Stimulated activated CD8-positive, alpha-beta memory T cell treated with anti-CD3 and anti-CD28 coated beads, Interleukin-7, amount 100 ng/mL, for 4 hours (primary cell): ENCODE measurements at regions not wholly inside any gene's neighbourhood (a gene's known extent, or its start where the extent isn't known, plus 50 kb on each side); places are given as distances from the start of the nearest gene placed in this dataset.
"Not testable (repeated sequence)": the region's sequence is repeated elsewhere in the genome, so short reads cannot be mapped to it uniquely, and the experiment has no call there.

Experiments
- DNase-seq, 2 donors: peaks; one replicate each; pipeline ENCODE4 v3.0.0-alpha.2; 2020; ENCODE audit warnings: low read depth in 2 of 2

DNA sequence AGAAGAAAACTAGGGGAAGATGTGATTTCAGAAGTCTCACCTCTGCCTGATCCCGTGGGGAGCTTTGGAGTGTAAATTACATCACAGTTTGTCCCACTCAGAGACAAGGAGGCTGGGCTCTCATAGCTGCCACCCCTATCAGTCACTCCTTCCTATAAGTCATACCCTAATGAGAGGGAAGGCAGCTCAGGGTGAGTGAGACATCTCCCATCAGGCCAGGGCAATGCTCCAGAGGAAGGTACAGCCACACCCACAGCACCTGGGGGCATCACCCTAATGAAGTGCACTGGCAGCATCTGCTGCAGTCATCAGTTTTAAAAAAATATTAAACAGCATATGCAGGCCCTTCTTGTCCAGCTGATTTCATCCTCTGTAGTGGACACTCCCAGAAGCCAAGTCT lies 223.1 kb upstream of the NBPF12 start:
- not testable (repeated sequence) for DNase-seq

GRCh38 chr1:146710838-146711521 lies 227.1 kb upstream of the NBPF12 start:
- DNase-seq, result not testable (repeated sequence)

DNA sequence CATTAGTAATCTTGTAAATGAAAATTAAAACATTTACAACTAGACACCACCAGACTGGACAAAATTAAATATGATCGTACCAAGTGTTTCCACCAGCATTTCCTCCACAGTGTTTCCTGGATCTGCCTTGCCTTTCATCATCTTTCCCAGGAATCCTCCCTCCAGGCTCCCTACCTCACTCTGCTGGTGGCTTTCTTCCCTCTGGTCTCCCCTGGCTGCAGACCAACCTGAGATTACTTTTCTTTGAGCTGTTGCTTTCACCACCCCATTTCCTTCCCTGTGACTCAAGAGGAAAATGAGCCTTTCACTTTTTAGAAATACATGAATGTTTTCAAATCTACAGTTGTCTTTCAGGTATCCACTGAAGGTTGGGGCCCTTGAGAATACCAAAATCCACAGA lies 228.8 kb upstream of the NBPF12 start:
- not testable (repeated sequence) for DNase-seq

GRCh38 chr1:146704162-146704724 lies 233.9 kb upstream of the NBPF12 start:
- not testable (repeated sequence) for DNase-seq

DNA sequence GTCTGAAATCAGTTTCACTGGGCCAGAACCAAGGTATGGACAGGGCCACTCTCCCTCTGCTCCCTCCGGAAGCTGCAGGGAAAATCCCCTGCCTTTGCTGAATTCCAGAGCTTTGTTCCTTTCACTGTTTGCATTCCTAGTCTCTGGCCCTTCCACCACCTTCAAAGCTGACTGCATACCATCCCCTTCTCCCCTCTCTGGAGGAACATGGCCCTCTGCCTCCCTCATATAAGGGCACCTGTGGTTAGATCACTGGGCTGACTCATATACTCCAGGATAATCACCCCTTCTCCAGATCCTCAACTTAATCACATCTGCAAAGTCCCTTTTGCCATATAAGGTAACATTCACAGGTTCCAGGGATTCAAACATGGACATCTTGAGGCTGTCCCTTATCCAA lies 236.8 kb upstream of the NBPF12 start:
- DNase-seq, result not testable (repeated sequence)

GRCh38 chr1:146695388-146695787 lies 242.7 kb upstream of the NBPF12 start:
- DNase-seq, result not testable (repeated sequence)

GRCh38 chr1:146691798-146692197 lies 246.3 kb upstream of the NBPF12 start:
- DNase-seq, result not testable (repeated sequence)

GRCh38 chr1:146688893-146689292 lies 249.2 kb upstream of the NBPF12 start:
- DNase-seq, result not testable (repeated sequence)

DNA sequence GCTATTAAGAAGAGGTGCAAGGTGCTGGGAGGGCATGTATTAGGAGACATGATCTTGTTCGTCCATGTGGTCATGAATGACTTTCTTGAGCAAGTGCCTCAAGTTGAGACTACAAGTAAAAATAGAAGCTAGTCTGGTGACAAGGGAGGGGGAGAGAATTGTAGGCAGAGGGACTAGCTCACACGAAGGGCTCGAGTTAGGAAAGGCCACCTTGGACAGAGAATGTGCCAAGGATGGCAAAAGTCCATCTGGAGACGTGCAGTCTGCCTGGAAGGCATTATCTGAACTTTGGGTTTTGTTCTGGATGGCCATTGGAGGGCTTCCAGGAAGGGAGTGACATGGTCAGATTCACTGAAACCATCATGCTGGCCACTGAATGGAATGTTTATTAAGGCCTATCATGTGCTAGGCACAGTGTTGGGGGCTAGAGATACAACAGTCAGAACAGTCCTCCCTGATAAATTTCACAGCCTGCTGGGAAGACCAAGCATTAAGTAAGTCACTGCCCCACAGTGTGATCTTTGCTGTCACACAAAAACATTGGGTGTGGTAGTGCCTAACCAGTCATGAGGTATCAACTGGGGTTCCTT lies 251.3 kb upstream of the NBPF12 start:
- not testable (repeated sequence) for DNase-seq

- DNase-seq, result not testable (repeated sequence)
These were observed 255.0 kb upstream of the NBPF12 start for GRCh38 chr1:146683126-146683429.

DNA sequence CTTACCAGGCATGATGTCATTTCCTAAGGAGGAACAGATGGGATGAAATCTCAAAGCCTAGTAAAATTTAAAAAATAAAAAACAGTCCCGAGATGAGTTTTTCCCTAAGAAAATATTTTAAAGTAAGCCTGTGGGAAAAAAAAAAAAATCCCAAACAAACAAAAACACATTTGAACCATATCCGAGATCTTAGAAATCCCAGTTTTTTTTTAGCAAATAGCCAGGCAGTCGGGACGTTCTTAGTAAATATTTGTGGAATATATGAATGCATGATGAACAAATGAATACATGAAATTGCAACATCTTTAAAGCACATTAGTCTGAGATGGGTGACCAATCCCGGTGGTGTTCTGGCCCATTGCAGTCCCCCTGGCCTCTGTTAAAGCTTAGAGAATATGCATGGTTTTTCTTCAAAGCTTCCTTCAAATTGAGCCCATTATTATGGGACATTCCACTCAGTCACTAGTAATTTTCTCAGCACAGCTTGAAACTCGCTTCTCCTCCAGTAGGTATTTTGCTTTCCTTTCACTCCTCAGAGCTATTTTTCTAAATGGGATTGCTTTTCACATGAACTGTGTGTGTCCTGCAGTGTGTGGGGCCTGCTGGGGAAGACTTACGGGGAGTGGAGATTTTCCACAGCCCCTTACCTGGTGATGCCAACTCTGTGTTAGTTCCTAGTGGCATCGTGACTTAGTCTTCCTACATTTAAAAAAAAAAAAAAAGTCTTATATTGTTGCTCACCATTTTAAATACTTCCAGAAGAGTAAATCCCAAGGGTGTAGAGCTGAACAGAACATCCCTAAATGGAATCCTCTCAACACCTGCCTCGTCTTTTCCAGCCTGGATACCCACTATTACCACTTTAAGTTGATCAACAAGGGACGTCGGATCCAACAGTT lies 255.6 kb upstream of the NBPF12 start:
- DNase-seq, result not testable (repeated sequence)

GRCh38 chr1:146673729-146674299 lies 264.3 kb upstream of the NBPF12 start:
- DNase-seq, result not testable (repeated sequence)

- DNase-seq, result not testable (repeated sequence)
These were observed 265.5 kb upstream of the NBPF12 start for GRCh38 chr1:146672608-146673007.

GRCh38 chr1:146671588-146671987 lies 266.5 kb upstream of the NBPF12 start:
- DNase-seq, result not testable (repeated sequence)

DNA sequence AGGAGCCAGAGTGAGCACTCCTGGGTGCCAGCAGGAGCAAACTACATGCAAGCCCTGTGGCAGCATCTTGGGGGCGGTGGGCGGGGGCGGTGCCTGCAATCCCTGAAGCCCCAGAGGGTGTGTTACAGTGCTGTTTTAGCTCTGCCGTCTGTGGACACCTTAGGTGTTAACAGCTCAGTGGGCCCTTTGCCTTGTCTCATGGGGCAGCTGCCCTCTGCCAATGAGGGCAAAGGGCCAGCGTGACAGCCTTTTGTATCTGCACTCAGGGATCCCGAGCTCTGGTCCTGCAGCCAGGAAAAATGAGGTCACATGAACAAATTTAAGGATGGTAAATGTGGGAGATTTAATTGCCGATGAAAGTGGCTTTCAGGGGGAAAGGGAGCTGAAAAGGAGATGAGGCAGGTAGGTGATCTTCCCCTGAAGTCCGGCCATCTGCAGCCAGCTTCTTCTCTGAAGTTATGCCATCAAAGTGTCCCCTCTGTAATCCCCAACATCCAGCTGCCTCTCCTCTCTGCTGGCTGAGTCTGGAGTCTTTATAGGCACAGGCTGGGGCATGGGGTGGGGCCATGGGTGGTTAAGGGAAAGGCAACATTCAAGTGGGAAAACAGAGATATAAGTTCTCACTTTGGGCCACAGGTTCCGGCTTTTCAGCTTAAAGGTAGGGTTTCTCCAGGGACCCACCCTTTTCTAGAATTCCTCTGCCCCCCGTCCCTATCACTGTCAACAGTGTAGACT lies 267.1 kb upstream of the NBPF12 start:
- DNase-seq, result not testable (repeated sequence)

DNA sequence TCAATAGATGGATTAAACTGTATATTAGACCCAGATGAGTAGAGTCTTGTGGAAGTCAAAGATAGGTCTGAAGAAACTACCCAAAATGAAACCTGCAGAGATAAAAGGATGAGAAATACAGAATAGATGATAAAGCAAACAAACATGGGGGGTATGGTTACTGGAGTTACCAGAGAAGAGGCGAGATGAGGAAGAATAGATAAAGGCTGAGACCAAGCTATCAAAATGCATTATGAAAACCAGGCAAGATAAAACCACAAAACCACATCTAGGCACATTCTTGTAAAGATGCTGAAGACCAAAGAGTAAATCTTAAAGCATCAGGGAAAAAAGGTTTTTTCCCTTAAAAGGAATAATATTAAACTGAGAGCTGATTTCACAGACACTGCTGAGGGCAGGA lies 271.8 kb upstream of the NBPF12 start:
- DNase-seq, result not testable (repeated sequence)

DNA sequence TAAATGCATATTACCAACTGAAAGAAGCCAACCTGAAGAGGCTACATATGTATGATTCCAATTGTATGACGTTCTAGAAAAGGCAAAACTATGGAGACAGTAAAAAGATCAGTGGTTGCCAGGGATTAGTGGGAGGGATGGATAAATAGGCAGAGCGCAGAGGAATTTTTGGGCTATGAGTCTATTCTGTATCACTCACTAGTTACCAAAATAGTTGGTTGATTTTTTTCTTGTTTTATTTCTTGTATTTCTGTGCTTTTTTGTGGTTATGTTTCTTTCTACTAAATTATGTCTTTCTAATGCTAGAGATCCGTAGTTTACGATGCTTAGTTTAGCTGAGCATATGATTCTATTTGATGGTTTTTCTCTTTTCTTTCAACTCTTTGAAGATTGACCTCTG lies 277.9 kb upstream of the NBPF12 start:
- DNase-seq, result not testable (repeated sequence)

- DNase-seq, result not testable (repeated sequence)
These were observed 281.6 kb upstream of the NBPF12 start for GRCh38 chr1:146656356-146657060.

GRCh38 chr1:146654763-146655162 lies 283.4 kb upstream of the NBPF12 start:
- not testable (repeated sequence) for DNase-seq

DNA sequence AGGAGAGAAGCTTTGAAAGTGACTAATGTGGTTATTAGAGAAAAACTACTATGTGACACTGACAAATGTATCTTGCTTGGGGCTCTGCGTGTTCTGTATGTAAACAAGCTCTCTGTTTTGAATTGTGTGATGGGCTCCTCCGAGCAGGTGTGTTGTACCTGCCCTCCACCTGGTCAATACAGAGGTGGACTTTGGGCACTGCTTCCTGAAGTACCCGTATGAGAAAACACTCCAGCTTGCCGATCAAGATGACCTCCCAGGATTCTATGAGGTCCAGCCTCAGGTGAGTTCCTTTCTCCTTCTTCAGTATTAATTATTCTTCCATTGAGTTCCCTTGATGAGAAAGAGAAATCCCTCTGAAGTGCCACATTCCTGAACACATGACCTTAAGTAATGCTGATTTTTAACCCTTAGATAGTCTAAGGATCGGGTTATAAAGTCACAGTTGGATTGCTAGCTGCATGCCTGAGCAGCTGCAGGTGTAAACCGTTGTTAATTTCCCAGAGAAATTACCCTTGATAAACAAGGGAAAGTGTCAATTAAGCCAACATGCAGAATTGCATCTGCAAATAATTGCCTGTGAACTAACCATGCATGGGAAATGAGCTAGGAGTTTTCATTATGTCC lies 292.0 kb upstream of the NBPF12 start:
- DNase-seq, result not testable (repeated sequence)
